B cell (primary cell): ENCODE measurements at regions not wholly inside any gene's neighbourhood (a gene's known extent, or its start where the extent isn't known, plus 50 kb on each side); places are given as distances from the start of the nearest gene placed in this dataset.

Experiments
- ATAC-seq: fragments of 200-7000 bp; cut with Tn5 transposase; one replicate; pipeline ENCODE4 v1.10.0; 2021; ENCODE audit warnings: low read depth, mild to moderate bottlenecking, moderate number of reproducible peaks, moderate library complexity
- CTCF ChIA-PET: fragments of 350-600 bp; sonication (Branson Sonifier 250); formaldehyde crosslinking; loops from one replicate; lab custom pipeline; 2021; ENCODE audit warnings: antibody characterized with exemption, inconsistent platforms; lab: Charles Lee
- POLR2A ChIA-PET: fragments of 350-600 bp; sonication (Branson Sonifier 250); formaldehyde crosslinking; loops from one replicate; lab custom pipeline; 2021; ENCODE audit warnings: antibody characterized with exemption; lab: Charles Lee
- DNase-seq: peaks from one replicate; pipeline ENCODE4 v3.0.0; 2013
- H2AFZ ChIP-seq: 2 replicates; pipeline ENCODE4 v1.6.1; 2012; ENCODE audit warnings: mild to moderate bottlenecking, low read depth, low read length; ENCODE audit not compliant: insufficient read depth, poor library complexity, severe bottlenecking
- H3K27ac ChIP-seq, 2 donors: 1 replicate in 1 of 2; 2 replicates in 1 of 2; pipeline ENCODE4 v1.5.1; 2012 to 2013; ENCODE audit warnings: low read length in 2 of 2, mild to moderate bottlenecking in 2 of 2, moderate library complexity in 1 of 2
- H3K27me3 ChIP-seq, 4 experiments: fragments of 200-600 bp in 1 of 4; sonication (generic) in 1 of 4; replicated peaks in 1 of 4; 1 replicate in 2 of 4; 2 replicates in 2 of 4; pipeline versions ENCODE4 v1.6.1 to v1.7.0; 2013 to 2016; ENCODE audit warnings: low read length in 3 of 4, mild to moderate bottlenecking in 2 of 4, mixed read lengths in 1 of 4, moderate library complexity in 1 of 4; ENCODE audit not compliant: insufficient read depth in 4 of 4, control insufficient read depth in 3 of 4; ENCODE audit errors: control extremely low read depth in 1 of 4
- H3K36me3 ChIP-seq, 2 experiments: replicated peaks in 1 of 2; 1 replicate in 1 of 2; 2 replicates in 1 of 2; pipeline versions ENCODE4 v1.6.1 to v1.7.1; 2013; ENCODE audit warnings: low read length in 1 of 2; ENCODE audit not compliant: insufficient read depth in 2 of 2, control insufficient read depth in 1 of 2; ENCODE audit errors: control extremely low read depth in 1 of 2, extremely low read depth in 1 of 2
- H3K4me1 ChIP-seq, 2 donors: fragments of 200-600 bp in 1 of 2; sonication (generic) in 1 of 2; 1 replicate in 1 of 2; 2 replicates in 1 of 2; pipeline versions ENCODE4 v1.5.1 to v1.6.1; 2013 to 2017; ENCODE audit warnings: low read length in 2 of 2; ENCODE audit not compliant: control insufficient read depth in 2 of 2, insufficient read depth in 2 of 2
- H3K4me2 ChIP-seq: replicated peaks from 2 replicates; pipeline ENCODE3; 2012; ENCODE audit warnings: mild to moderate bottlenecking, low read depth, low read length; ENCODE audit not compliant: poor library complexity, severe bottlenecking
- H3K4me3 ChIP-seq, 5 experiments: fragments of 200-600 bp in 1 of 5; sonication (generic) in 1 of 5; 1 replicate in 3 of 5; 2 replicates in 2 of 5; pipeline versions ENCODE4 v1.5.1 to v1.7.0; 2011 to 2016; ENCODE audit warnings: low read length in 4 of 5, mild to moderate bottlenecking in 4 of 5, low read depth in 2 of 5, control low read depth in 1 of 5, moderate library complexity in 1 of 5; ENCODE audit not compliant: insufficient read depth in 1 of 5; ENCODE audit errors: control extremely low read depth in 1 of 5, extremely low read depth in 1 of 5
- H3K79me2 ChIP-seq: fragments of 200-600 bp; sonication (generic); one replicate; pipeline ENCODE4 v1.6.0; 2016; ENCODE audit warnings: low read length; ENCODE audit not compliant: control insufficient read depth, insufficient read depth
- H3K9ac ChIP-seq: fragments of 200-600 bp; sonication (generic); 2 replicates; pipeline ENCODE4 v1.6.1; 2017; ENCODE audit warnings: mild to moderate bottlenecking, low read length, moderate library complexity
- H3K9me3 ChIP-seq, 3 donors: one replicate each; pipeline versions ENCODE4 v1.6.1 to v1.7.1; 2013; ENCODE audit warnings: low read length in 2 of 3; ENCODE audit not compliant: control insufficient read depth in 2 of 3, insufficient read depth in 1 of 3; ENCODE audit errors: control extremely low read depth in 1 of 3
- H4K20me1 ChIP-seq: 2 replicates; pipeline ENCODE4 v1.6.0; 2012; ENCODE audit warnings: mild to moderate bottlenecking, low read length; ENCODE audit not compliant: insufficient read depth, control insufficient read depth, poor library complexity, severe bottlenecking
- H3K27ac Mint-ChIP-seq: one replicate; pipeline ENCODE4 v1.8.0; 2021; ENCODE audit warnings: mixed read lengths
- H3K27me3 Mint-ChIP-seq: one replicate; pipeline ENCODE4 v1.8.0; 2021; ENCODE audit warnings: mixed read lengths
- H3K4me1 Mint-ChIP-seq: one replicate; pipeline ENCODE4 v1.8.0; 2021; ENCODE audit warnings: mixed read lengths
- H3K4me3 Mint-ChIP-seq: one replicate; pipeline ENCODE4 v1.8.0; 2021; ENCODE audit warnings: mixed read lengths
- H3K9me3 Mint-ChIP-seq: one replicate; pipeline ENCODE4 v1.8.0; 2022; ENCODE audit warnings: mixed read lengths; ENCODE audit not compliant: insufficient read depth
- CTCF ChIP-seq: fragments of 200-600 bp; IDR thresholded peaks from one replicate; pipeline ENCODE4 v1.8.0; 2022; ENCODE audit warnings: antibody characterized with exemption, mild to moderate bottlenecking
- EZH2 ChIP-seq: IDR thresholded peaks from 2 replicates; pipeline ENCODE4 v1.6.1; 2012; ENCODE audit warnings: borderline replicate concordance, low read depth, mild to moderate bottlenecking, moderate library complexity, low read length; ENCODE audit not compliant: insufficient read depth, poor library complexity, severe bottlenecking
- WGBS: methylation state at CpG from one replicate; pipeline ENCODE4 v1.1.5; 2013; ENCODE audit warnings: missing lambda C conversion rate; ENCODE audit not compliant: insufficient coverage; 5-methylcytosine and 5-hydroxymethylcytosine counted together
- intact Hi-C: fragments of 100-400 bp; cut with micrococcal nuclease; formaldehyde crosslinking; loops from one replicate; pipeline ENCODE4 v1.10.0; 2022

- H3K36me3 ChIP-seq, result no peaks in the 10 kb centered on the region
- CTCF ChIA-PET, result no interaction called here
- no peaks in the 10 kb centered on the region for H3K4me1 Mint-ChIP-seq
- no peaks in the 10 kb centered on the region for H3K79me2 ChIP-seq
- 75% methylated on average over 1 of the region's 3 CpGs for WGBS
- no peak for ATAC-seq
- intact Hi-C loops, result no loop called here
- H3K4me3 ChIP-seq, result no peak overlapping the region
- peaks cover 0 to 6% (median 1%) of the 10 kb centered on the region in 3 donors for H3K9me3 ChIP-seq
- H3K27me3 ChIP-seq, result no peaks in the 10 kb centered on the region
- TF ChIP-seq CTCF (no peak), EZH2 (no peak)
- peaks cover 11% of the 10 kb centered on the region for H3K9me3 Mint-ChIP-seq
- H3K4me3 Mint-ChIP-seq, result no peak overlapping the region
- no peak overlapping the region for H3K4me2 ChIP-seq
- no peak overlapping the region for H3K27ac ChIP-seq
- no peak overlapping the region for H2AFZ ChIP-seq
- no peak for DNase-seq
- POLR2A ChIA-PET, result no interaction called here
- no peaks in the 10 kb centered on the region for H3K27me3 Mint-ChIP-seq
- H4K20me1 ChIP-seq, result no peaks in the 10 kb centered on the region
- no peak overlapping the region for H3K9ac ChIP-seq
- H3K4me1 ChIP-seq, result no peaks in the 10 kb centered on the region
- no peak overlapping the region for H3K27ac Mint-ChIP-seq
Measured at GRCh38 chr18:68355637-68356036, 359.3 kb downstream of the TMX3 start.

- no peak for ATAC-seq
- no peak overlapping the region for H3K4me3 Mint-ChIP-seq
- no CpG with 5 or more reads among the region's 1 CpG for WGBS
Measured at GRCh38 chr18:68354176-68354575, 360.7 kb downstream of the TMX3 start.

More at GRCh38 chr18:68354176-68354575, 360.7 kb downstream of the TMX3 start:
- H3K4me2 ChIP-seq, result no peak overlapping the region
- Mint-ChIP-seq H3K9me3 (peaks cover 12% of the 10 kb centered on the region), H3K27ac (no peak overlapping the region), H3K27me3 (no peaks in the 10 kb centered on the region), H3K4me1 (no peaks in the 10 kb centered on the region)
- H3K79me2 ChIP-seq, result no peaks in the 10 kb centered on the region
- no peak for TF ChIP-seq CTCF
- TF ChIP-seq EZH2, result no peak
- DNase-seq, result no peak
- ChIA-PET POLR2A (no interaction called here), CTCF (no interaction called here)
- H3K9ac ChIP-seq, result no peak overlapping the region
- H3K4me3 ChIP-seq, result no peak overlapping the region
- no peaks in the 10 kb centered on the region for H4K20me1 ChIP-seq
- no peak overlapping the region for H2AFZ ChIP-seq
- no peaks in the 10 kb centered on the region for H3K4me1 ChIP-seq
- intact Hi-C loops, result no loop called here
- no peaks in the 10 kb centered on the region for H3K36me3 ChIP-seq
- H3K27ac ChIP-seq, result no peak overlapping the region
- peaks cover 0 to 6% (median 1%) of the 10 kb centered on the region in 3 donors for H3K9me3 ChIP-seq
- no peaks in the 10 kb centered on the region for H3K27me3 ChIP-seq
